NCI-H748 treated with DMSO at 0.1 percent for 48 hours (cell line): ENCODE measurements at regions not wholly inside any gene's neighbourhood (a gene's known extent, or its start where the extent isn't known, plus 50 kb on each side); places are given as distances from the start of the nearest gene placed in this dataset.

Experiments used
- DNase-seq: peaks from one replicate; lab custom pipeline; 2025; lab: John Stamatoyannopoulos, UW

DNA sequence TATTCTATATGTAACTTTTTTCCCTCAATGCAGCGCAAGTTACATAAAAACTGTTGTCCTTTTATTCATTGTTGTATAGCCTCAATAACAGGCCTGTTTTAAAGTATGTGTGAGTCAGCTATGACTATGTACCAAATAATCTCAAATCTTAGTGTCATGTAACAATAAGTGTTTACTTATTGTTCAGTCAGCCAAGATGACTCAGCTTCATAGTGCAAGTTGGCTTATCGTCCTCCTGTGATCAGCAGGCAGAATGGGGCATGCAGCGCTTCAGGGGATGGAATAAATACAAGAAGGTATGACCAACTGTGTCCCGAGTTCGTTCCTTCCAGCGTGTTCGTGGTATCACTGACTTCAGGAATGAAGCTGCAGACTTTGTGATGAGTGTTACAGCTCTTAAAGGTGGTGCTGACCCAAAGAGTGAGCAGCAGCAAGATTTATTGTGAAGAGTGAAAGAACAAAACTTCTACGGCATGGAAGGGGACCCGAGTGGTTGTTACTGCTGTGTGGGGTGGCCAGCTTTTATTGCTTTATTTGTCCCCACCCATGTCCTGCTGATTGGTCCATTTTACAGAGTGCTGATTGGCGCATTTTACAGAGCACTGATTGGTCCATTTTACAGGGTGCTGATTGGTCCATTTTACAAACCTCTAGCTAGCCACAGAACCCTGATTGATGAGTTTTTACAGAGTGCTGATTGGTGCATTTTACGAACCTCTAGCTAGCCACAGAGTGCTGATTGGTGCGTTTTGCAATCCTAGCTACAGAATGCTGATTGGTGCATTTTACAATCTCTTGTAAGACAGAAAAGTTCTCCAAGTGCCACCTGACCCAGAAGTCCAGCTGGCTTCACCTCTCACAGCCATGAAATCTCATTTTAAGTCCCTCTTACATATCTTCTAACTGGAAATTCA lies 1016.0 kb downstream of the MCTP2 start:
- DNase-seq, result no peak

DNA sequence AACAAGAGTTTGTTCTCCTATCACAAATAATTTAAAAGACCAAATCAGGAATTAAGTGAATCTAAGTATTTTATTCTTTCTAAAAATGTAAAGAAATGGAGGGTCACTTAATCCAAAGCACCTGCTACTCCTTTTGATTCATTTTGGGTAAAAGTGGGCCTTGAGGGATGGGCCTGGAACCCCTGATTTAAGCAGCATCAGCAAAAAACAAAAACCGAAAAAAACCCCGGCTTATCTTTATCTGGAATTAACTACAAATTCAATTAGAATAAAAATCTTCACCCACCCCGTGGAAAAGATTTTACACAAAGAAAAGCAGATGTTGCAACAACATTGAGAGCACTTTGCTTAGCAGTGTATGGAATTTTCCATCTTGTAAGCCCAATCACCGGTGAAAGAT lies 1018.2 kb downstream of the MCTP2 start:
- no peak for DNase-seq

DNA sequence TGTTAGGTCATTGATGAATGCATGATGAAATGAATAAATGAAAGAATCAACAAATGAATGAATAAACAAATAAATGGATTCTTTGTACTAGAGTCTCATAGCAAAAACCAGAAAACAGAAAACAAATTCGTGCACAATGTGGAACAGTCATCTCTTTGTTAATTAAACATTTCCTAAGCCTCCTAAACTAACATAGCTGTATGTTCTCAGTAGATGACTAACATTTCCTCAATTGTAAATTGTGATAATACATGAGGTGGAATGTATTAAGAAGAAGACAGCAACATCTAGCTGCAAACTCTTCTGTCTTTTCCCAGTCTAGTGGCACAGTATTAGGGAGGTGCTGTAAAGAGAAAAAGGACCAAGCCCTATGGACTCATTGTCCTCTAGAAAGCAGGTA lies 1021.0 kb downstream of the MCTP2 start:
- DNase-seq, result no peak

DNA sequence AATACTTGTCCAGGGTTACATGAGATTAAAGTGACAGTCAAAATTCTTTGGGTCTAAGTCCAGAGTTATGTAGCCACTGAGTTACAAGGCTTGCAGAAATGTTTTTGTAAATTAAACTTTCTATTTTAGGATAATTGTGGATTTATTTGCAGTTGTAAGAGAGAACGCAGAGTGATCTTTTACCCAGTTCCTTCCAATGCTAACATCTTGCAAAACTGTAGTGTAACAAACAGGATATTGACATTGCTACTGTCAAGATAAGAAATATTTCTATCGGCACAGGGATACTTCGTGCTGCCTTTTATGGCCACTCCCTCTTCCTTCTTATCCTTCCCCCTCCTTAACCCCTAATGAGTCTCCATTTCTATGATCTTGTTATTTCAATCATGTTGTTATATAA lies 1022.9 kb downstream of the MCTP2 start:
- DNase-seq, result no peak

DNA sequence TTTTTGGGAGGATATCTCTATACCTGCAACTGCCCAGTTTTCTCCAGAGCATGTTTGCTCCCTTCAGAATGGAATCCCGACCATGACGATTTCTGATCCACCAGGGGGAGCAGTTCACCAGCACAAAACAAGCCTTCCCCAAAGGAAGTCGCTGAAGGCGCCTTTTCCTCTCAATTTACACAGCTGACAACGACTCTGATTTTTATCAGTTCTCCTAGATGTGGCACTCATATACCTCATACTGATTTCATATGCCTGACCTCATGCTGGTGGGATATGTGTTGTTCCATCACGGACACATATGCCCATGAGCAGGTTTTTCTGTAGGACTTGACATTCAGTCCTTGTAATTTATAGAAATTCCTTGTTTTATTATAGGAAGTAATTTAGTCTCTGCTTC lies 1028.2 kb downstream of the MCTP2 start:
- peak; percentile 8 for DNase-seq

DNA sequence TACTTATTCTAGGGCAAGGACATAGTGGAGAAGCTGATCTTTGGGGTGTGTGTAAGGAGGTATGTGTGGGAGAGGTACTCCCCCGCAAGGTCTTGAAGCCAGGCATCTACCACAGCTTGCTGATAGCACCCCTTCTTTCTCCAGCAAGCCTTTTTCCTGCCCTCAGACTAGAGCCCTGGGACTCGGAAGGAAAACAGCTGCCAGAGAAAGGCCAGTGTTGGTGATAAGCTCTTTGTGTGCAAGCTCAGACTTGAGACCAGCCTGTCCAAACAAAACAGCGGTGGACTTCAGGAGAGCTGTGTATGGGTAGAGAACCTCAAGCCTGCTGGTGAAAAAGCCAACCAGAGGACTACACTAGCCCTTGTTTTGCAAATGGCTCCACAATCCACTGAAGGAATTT lies 1028.6 kb downstream of the MCTP2 start:
- DNase-seq, result no peak

DNA sequence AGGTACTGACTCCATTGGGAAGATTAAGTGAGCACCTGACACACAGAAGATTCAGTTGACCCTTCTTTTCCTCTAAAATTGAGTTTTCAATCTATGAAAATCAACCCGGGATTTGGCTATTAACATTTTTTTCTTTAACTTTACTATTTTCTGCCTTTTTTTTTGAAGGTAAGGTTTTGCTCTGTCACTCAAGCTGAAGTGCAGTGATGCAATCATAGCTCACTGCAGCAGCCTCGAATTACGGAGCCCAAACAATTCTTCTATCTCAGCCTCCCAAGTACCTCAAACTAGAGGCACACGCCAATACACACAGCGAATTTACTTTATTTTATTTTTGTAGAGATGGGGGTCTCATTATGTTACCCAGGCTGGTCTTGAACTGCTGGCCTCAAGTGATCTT lies 1029.5 kb downstream of the MCTP2 start:
- DNase-seq, result no peak

DNA sequence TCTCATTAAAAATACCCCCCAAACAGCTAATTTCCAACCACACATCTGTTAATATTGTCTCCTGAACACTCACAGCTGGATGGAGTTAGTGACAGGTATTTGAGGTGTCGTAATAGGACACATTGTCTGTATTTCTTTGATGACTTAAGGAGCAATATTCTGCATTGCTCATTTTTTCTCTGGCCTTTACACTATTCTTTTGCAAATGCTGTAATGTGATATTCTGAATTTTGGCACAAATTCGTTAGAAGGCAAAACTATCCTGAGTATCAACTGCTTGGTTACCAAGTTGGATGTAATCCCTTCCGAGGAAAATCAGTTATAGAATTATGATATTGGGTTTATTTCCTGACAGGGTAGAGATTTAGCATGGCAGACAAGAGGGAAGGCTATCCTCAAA lies 1030.2 kb downstream of the MCTP2 start:
- DNase-seq, result no peak

DNA sequence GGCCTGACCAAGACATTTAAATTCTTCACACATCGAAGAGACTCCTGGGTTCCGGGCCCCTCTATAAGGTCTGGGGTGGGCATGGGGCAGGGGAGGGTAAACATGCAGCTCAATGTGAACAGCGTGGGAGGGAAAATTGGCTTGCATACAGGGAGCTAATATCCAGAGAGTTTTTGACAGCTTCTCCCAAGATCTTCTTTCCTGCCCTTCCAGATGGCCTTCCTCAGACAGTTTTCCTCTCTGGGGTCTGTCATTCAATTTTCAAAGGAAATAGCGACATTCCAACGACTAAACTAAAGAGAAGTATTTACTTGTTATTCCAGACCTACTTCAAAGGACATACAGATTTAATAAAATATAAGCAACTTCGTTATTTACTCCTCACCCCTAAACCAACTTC lies 1030.6 kb downstream of the MCTP2 start:
- no peak for DNase-seq

DNA sequence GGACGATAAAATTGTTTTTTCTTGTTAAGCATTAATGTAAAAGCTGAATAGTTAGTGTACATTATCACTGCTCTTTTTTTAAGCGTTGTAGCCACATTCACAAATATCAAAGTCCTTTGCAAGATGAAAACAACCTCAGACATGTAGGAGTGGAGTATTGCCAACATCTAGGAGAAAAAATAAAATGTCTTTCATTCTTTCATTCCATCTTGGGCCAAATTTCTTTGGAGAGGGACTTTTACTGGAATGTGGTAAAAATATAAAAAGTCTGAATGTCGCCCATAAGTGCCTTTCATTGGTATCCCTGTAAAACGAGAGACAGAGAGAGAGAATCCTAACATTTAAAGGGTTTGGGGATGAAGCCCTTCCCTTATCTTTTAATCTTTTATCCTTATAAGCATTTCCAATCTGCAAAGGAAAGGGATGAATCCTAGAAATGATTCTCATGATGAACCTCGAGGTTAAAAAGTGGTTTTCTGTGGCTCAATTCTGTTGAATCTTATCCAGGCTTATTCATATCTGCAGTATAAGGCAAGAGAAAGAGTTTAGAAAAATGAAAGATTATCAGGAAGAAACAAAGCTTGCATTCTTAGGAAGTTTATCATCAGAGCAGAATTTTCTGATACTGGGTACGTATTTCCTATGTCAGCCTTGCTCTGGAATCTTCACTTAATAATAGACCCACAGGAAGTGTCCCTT lies 1031.7 kb downstream of the MCTP2 start:
- DNase-seq, result no peak

DNA sequence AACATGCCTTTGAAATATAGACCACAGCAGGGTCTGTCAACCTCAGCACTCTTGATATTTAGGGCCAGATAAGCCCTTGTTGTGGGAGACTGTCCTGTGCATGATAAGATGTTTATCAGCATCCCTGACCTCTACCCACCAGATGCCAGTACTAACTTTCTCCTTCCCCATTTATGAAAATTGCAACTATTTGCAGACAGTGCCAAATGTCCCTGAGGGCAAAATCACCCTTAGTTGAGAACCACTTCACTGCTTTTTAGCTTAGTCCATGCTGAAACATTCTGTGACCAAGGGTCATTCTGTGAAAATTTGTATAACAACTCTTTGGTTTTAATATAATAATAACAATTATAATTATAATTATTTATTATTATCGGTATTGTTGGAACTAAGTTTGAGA lies 1032.4 kb downstream of the MCTP2 start:
- no peak for DNase-seq

DNA sequence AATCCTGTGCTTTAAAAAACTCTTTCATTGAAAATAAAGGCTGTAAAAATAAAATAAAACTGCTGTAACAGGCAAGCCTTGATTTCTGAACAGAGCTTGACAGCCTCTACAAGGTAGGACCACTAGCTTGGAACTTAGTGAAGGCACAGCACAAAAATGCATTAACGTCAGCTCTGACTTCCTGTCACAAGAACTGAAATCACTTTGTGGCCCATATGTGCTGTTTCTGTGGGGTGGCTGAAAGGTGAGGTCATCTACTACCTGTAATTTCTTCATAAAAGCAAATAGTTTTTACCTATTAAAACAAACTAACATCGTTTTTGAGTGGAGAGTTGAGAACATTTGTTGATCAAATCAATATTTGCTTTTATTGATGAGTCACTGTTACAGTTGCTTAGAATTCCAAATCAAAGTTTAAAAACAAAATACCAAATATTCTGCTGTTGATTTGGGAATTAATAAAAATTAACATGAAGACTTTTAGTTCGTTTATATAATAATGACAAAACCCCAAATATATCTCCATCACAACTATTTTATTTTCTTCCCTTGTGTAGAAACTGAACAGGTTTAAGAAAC lies 1034.1 kb downstream of the MCTP2 start:
- no peak for DNase-seq

DNA sequence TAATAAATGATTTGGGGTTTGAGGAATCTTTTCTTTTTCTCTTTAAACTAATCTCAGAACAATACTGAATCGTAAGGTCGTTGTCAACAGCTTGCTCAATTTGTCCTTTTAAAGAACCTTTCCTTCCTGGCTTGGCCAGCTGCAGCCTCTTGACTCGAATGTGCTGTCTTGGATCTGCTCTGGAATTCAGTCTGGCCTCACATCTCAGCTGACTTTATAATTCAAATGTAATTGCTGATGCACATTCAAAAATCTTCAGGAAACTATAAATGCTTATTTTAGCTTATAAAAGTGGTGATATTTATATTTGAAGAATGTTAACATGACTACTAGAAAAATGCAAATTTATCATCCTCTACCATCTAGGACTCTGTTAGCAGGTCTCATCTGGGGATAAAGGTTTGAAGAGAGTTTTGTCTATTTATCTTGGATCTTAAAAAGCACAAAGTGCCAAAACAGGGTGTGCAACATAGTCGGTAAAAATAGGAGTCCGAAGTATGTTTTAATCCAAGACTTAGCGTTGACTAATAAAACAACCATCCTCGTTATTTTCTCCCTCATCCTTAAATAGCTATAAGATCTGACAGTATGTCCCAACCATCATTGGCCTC lies 1035.2 kb downstream of the MCTP2 start:
- DNase-seq, result no peak

DNA sequence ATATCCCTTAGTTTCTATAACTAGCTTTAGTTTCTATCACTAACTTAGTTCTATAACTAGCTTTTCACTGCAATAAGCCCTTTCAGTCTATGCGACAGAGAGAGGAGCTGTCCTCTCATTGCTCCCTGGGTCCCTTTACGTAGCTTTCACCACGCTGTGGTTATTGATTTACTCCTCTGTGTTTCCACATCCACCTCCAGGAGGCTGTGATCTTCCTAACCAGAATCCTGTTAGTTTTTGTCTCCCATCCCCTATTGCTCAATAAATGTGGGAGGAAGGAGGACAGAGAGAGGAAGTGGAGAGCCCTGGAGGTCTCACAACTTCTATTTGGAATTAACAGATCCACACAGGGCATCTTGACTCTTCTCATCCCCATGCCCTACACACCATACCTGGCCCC lies 1036.1 kb downstream of the MCTP2 start:
- DNase-seq, result no peak

DNA sequence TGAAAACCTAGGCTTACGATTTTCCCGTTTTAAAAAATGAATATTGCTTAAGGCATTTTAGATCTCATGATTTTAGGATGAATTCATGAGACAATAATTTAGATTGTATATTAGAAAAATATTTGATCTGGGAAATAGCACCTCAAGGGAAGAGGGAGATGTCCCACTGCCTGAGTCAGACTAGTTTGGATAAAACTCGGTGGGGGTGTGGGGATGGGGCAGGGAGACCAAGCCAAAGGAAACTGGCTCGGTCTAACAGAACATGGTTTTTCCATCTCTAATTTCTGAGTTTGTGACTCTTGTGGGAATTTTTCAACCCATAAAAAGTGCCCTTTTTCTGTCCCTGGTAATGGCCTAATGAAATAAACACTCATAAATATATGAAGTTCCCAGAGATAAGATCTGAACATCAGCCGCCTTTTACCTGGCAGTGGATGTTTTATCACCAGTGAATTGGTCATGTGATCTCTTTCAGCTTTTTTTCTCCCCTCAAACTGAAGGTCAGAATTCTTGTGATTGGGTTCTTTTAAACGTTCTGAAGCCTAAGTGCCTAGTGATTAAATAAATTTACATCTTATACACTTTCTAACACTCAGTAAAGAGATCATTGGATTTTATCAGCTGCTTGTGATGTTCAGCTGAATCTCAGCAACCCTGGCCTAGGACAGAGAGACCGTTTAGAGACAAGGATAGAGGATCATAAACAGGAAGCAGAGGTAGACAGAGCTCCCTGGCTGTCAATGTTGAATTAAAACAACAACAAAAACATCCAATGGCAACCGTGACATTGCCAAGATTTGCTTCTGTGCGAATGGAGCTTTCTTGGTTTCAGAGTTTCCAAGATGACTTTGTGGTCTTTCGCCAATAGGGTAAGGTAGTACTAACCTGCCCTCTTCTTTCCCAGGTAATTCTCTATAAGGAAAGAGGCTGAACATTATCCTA lies 1038.2 kb downstream of the MCTP2 start:
- DNase-seq, result no peak

DNA sequence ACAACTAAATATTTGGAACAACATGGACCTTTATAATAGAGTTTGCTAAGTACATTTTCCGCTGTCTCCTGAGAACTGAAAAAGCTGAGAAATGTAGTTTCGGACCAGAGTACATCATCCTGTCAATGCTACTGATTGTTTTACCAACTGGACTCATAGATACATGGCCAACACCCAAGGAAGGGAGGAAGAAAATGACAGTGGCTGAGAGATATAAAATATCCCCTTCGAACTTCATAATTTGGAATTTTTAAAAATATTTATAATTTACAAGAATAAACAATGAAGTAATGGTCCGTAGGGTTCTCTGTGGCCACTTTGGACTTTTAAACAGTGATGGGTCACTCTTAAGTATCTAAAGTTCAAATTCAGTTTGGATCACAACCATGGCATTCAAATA lies 1042.7 kb downstream of the MCTP2 start:
- DNase-seq, result no peak

DNA sequence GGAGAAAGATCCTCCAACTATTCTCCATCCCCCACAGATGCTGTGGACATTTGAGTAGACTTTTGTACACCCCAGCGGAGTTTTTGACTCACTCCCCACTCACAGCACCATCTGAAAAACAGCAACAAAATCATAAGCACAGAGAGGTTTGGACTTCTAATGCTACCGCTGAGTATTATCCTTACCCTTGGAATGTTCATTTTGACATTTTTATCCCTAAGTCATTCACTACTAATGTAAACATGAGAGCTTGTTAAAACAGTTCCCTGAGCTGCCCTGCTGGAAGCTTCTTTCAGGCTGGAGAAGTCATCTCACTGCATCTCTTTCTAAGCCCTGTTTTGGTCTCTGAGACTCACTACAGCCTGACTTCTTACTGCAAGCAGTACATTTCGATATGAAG lies 1045.9 kb downstream of the MCTP2 start:
- no peak for DNase-seq

DNA sequence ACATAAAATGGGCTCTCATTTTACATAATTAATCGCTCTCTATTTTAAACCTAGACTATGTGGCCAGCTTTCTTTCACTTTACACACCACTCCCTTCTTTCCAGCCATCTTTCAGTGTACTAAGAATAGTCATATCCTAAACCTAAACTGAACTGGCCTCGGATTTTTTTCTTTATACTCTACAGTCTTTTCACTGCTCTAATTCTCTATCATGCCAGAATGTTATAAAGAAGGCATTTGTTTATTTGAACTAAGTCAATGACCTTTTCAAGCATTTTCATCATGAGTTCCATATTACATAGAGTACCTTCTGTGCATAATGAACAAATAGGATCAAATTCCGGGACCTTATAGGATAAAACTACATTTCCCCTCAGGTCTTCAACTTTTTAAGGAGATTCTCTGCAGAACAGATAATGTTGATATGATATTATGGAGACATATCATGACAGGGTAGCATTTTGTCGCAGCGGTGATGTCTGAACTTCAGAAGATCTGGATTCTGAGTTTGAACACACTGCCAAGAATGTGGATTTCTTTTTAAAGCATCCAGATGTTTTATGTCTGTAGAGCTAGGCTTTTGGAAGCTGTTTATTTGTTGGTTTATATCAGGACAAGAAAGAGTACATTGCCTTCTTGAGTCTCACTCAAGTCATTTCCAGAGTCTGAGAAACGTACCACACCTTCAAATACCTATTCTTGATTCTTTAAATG lies 1047.3 kb downstream of the MCTP2 start:
- DNase-seq, result no peak

DNA sequence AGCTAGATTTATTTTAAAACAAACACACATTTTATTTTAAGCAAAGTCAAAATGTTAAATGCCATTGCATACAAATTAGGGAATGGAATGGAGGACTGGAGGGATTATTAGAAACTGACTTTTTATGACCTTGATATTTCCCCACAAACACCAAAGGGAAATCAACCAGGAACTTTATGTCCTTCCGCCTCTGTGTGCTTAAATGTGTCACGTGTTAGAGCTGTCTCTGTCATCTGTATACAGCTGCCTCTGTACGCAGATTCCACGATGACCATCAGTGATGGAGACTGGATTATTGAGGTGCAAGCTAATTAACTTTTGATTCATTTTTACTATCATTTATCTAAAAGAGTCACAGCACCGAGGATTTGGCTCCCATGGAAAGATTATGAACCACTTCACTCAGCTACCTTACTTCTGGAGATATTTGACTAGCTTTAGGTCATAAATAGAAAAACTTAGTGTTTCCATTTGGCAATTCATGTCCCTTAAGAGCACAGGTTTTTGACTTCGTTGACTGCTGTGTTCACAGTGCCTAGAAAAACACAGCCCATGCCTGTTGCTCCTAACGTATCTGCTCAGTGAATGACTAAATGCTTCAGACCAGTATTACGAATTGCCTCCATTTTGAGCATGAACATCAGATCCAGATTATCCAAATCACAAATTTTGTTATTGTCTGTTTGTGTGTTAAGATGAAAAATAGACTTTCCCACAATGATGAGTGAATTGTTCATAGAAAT lies 1048.1 kb downstream of the MCTP2 start:
- DNase-seq, result no peak

DNA sequence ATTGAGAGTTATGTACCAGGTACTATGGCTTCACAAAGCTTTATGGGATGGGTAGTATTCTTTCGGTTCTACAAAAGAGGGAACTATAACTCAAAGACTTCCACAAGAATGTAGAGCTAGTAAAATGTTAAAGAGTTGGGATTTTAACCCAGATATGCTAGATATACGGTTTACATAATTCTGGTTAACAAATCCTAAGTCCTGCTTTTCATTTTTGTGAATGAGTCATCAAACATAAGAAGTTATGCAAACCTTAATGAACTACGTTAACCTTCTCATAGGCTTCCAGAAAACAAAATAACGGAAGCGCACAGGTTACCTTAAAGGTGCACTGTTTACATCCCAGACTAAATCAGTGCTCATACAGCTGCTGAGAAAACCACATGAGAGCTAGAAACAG lies 1049.3 kb downstream of the MCTP2 start:
- no peak for DNase-seq
